GM23338 (cell line): ENCODE measurements at regions not wholly inside any gene's neighbourhood (a gene's known extent, or its start where the extent isn't known, plus 50 kb on each side); places are given as distances from the start of the nearest gene placed in this dataset.
A peak's percentile ranks its signal among the peaks of the same experiment; 100 is the strongest.

Experiments used
- ATAC-seq: fragments of 200-7000 bp; cut with Tn5 transposase; 3 replicates; pipeline ENCODE4 v1.9.1; 2020
- DNase-seq: peaks from one replicate; pipeline ENCODE4 v3.0.0-alpha.2; 2015; ENCODE audit warnings: low spot score
- H2AFZ ChIP-seq: fragments of 200-600 bp; sonication (generic); 2 replicates; pipeline ENCODE4 v1.8.0; 2016; ENCODE audit warnings: antibody characterized with exemption, mild to moderate bottlenecking, moderate library complexity
- H3F3A ChIP-seq: fragments of 200-600 bp; sonication (generic); replicated peaks from 2 replicates; pipeline ENCODE4 v1.8.0; 2017; ENCODE audit warnings: antibody characterized with exemption, mixed run types, low read depth
- H3K27ac ChIP-seq: fragments of 200-600 bp; sonication (generic); 2 replicates; pipeline ENCODE4 v1.6.1; 2016; ENCODE audit warnings: low read depth
- H3K27me3 ChIP-seq: fragments of 200-600 bp; sonication (generic); 2 replicates; pipeline ENCODE4 v1.8.0; 2016; ENCODE audit warnings: mild to moderate bottlenecking, mixed run types, moderate library complexity; ENCODE audit not compliant: insufficient read depth
- H3K36me3 ChIP-seq: fragments of 200-600 bp; sonication (generic); 2 replicates; pipeline ENCODE4 v1.8.0; 2016; ENCODE audit warnings: mild to moderate bottlenecking; ENCODE audit not compliant: insufficient read depth
- H3K4me1 ChIP-seq: fragments of 200-600 bp; sonication (generic); 2 replicates; pipeline ENCODE4 v1.8.0; 2016; ENCODE audit warnings: mild to moderate bottlenecking, moderate library complexity; ENCODE audit not compliant: insufficient read depth
- H3K4me2 ChIP-seq: fragments of 200-600 bp; sonication (generic); 2 replicates; pipeline ENCODE4 v1.7.1; 2017; ENCODE audit warnings: mixed run types
- H3K4me3 ChIP-seq: fragments of 200-600 bp; sonication (generic); 2 replicates; pipeline ENCODE4 v1.6.1; 2016; ENCODE audit warnings: mixed run types
- H3K79me2 ChIP-seq: fragments of 200-600 bp; sonication (generic); replicated peaks from 2 replicates; pipeline ENCODE4 v1.8.0; 2017; ENCODE audit warnings: mild to moderate bottlenecking; ENCODE audit not compliant: insufficient read depth
- H3K9me2 ChIP-seq: fragments of 200-600 bp; sonication (generic); 2 replicates; pipeline ENCODE4 v1.8.0; 2017; ENCODE audit not compliant: insufficient read depth
- H4K20me1 ChIP-seq: fragments of 200-600 bp; sonication (generic); replicated peaks from 2 replicates; pipeline ENCODE4 v1.8.0; 2017; ENCODE audit warnings: mild to moderate bottlenecking; ENCODE audit not compliant: insufficient read depth
- H3K27ac Mint-ChIP-seq: 2 replicates; pipeline ENCODE4 v1.8.0; 2020; ENCODE audit warnings: inconsistent platforms, mild to moderate bottlenecking, moderate library complexity, mixed read lengths
- H3K27me3 Mint-ChIP-seq: 3 replicates; pipeline ENCODE4 v1.8.0; 2022; ENCODE audit warnings: low read depth, mild to moderate bottlenecking, moderate library complexity, mixed read lengths, inconsistent platforms; ENCODE audit not compliant: insufficient read depth, poor library complexity
- H3K36me3 Mint-ChIP-seq: 3 replicates; pipeline ENCODE4 v1.8.0; 2021; ENCODE audit warnings: low read depth, mild to moderate bottlenecking, inconsistent platforms, moderate library complexity, mixed read lengths
- H3K4me1 Mint-ChIP-seq: 3 replicates; pipeline ENCODE4 v1.8.0; 2020; ENCODE audit warnings: mild to moderate bottlenecking, inconsistent platforms, mixed read lengths
- H3K4me3 Mint-ChIP-seq: 3 replicates; pipeline ENCODE4 v1.8.0; 2021; ENCODE audit warnings: moderate library complexity, mild to moderate bottlenecking, inconsistent platforms, mixed read lengths
- H3K9me3 Mint-ChIP-seq: 3 replicates; pipeline ENCODE4 v1.8.0; 2020; ENCODE audit warnings: moderate library complexity, mild to moderate bottlenecking, inconsistent platforms, mixed read lengths
- CREB1 ChIP-seq: fragments of 250-450 bp; sonication (Bioruptor Pico); IDR thresholded peaks from 2 replicates; pipeline ENCODE4 v1.5.0; 2020; ENCODE audit warnings: low read depth, mild to moderate bottlenecking, moderate library complexity
- CTCF ChIP-seq, 2 experiments: fragments of 200-600 bp in 1 of 2; sonication (generic) in 1 of 2; conservative IDR thresholded peaks; 2 replicates each; pipeline versions ENCODE4 v1.5.1 to v1.6.1; 2016 to 2017; ENCODE audit warnings: antibody characterized with exemption in 2 of 2, low read depth in 2 of 2, mild to moderate bottlenecking in 2 of 2, moderate library complexity in 1 of 2
- EZH2phosphoT487 ChIP-seq: fragments of 200-600 bp; sonication (generic); IDR thresholded peaks from one replicate; pipeline ENCODE4 v1.8.1; 2018; ENCODE audit warnings: antibody characterized with exemption; ENCODE audit not compliant: unreplicated experiment
- JUNB ChIP-seq: IDR thresholded peaks from one replicate; pipeline ENCODE4 v1.6.1; 2016; ENCODE audit warnings: antibody characterized with exemption; ENCODE audit not compliant: unreplicated experiment
- NANOG ChIP-seq: IDR thresholded peaks from 2 replicates; pipeline ENCODE4 v1.6.1; 2016; ENCODE audit warnings: antibody characterized with exemption, borderline replicate concordance
- POLR2AphosphoS5 ChIP-seq: IDR thresholded peaks from 2 replicates; pipeline ENCODE4 v1.6.1; 2016; ENCODE audit warnings: antibody characterized with exemption, low read depth
- ZNF114 ChIP-seq: fragments of 250-450 bp; sonication (Bioruptor Pico); IDR thresholded peaks from 2 replicates; pipeline ENCODE4 v1.5.0; 2020; ENCODE audit warnings: mild to moderate bottlenecking, moderate library complexity
- TF ChIP-seq, protein P1 (sequence below): IDR thresholded peaks from one replicate; pipeline ENCODE4 v1.6.1; 2018; ENCODE audit warnings: antibody characterized with exemption; ENCODE audit not compliant: unreplicated experiment

- H3K36me3 Mint-ChIP-seq: peaks cover 8% of the 10 kb centered on the region
- Histone ChIP-seq H3K4me1 (peaks cover 36% of the 10 kb centered on the region), H4K20me1 (no peaks in the 10 kb centered on the region), H2AFZ (no peak overlapping the region), H3K4me2 (no peak overlapping the region), H3K27ac (no peak overlapping the region), H3K36me3 (no peaks in the 10 kb centered on the region), H3K27me3 (no peaks in the 10 kb centered on the region; the same call in 1 of the 2 replicates), H3K4me3 (no peak overlapping the region), H3K79me2 (no peaks in the 10 kb centered on the region), H3K9me2 (peaks cover 9% of the 10 kb centered on the region), H3F3A (peaks cover 12% of the 10 kb centered on the region)
- H3K9me3 Mint-ChIP-seq: peaks cover 4% of the 10 kb centered on the region; the same call in 2 of the 3 replicates
- no peak for TF ChIP-seq CREB1 (CRISPR knock-in tag)
- peak; percentile 81 to 93 for TF ChIP-seq CTCF (conservative IDR thresholded peaks at IDR 0.05; ENCODE audit: low read depth in 2 of 2)
- no peak for TF ChIP-seq ZNF114
- H3K4me1 Mint-ChIP-seq: peaks cover 36% of the 10 kb centered on the region
- H3K27me3 Mint-ChIP-seq: peaks cover 13% of the 10 kb centered on the region
- ATAC-seq (no peak), DNase-seq (peak; percentile 90)
- H3K4me3 Mint-ChIP-seq: no peak overlapping the region
- H3K27ac Mint-ChIP-seq: no peak overlapping the region
These were observed 510.3 kb downstream of the RNF144A start for GRCh38 chr2:7427293-7428060.

GRCh38 chr2:7428454-7429204, 511.4 kb downstream of the RNF144A start:
- ATAC-seq (no peak), DNase-seq (no peak)
- Histone ChIP-seq H3K4me1 (peaks cover 36% of the 10 kb centered on the region), H3K9me2 (peaks cover 12% of the 10 kb centered on the region), H3K36me3 (peaks cover 7% of the 10 kb centered on the region; the same call in 1 of the 2 replicates), H3F3A (peaks cover 13% of the 10 kb centered on the region), H3K27me3 (no peaks in the 10 kb centered on the region; the same call in 1 of the 2 replicates), H3K4me3 (no peak overlapping the region), H3K4me2 (no peak overlapping the region), H3K79me2 (no peaks in the 10 kb centered on the region), H3K27ac (no peak overlapping the region), H2AFZ (no peak overlapping the region), H4K20me1 (no peaks in the 10 kb centered on the region)
- Mint-ChIP-seq H3K9me3 (peaks cover 16% of the 10 kb centered on the region), H3K27me3 (peaks cover 16% of the 10 kb centered on the region), H3K4me3 (no peak overlapping the region), H3K4me1 (peaks cover 37% of the 10 kb centered on the region), H3K36me3 (peaks cover 18% of the 10 kb centered on the region), H3K27ac (no peak overlapping the region; the same call in 1 of the 2 replicates)
- TF ChIP-seq, protein P1, sequence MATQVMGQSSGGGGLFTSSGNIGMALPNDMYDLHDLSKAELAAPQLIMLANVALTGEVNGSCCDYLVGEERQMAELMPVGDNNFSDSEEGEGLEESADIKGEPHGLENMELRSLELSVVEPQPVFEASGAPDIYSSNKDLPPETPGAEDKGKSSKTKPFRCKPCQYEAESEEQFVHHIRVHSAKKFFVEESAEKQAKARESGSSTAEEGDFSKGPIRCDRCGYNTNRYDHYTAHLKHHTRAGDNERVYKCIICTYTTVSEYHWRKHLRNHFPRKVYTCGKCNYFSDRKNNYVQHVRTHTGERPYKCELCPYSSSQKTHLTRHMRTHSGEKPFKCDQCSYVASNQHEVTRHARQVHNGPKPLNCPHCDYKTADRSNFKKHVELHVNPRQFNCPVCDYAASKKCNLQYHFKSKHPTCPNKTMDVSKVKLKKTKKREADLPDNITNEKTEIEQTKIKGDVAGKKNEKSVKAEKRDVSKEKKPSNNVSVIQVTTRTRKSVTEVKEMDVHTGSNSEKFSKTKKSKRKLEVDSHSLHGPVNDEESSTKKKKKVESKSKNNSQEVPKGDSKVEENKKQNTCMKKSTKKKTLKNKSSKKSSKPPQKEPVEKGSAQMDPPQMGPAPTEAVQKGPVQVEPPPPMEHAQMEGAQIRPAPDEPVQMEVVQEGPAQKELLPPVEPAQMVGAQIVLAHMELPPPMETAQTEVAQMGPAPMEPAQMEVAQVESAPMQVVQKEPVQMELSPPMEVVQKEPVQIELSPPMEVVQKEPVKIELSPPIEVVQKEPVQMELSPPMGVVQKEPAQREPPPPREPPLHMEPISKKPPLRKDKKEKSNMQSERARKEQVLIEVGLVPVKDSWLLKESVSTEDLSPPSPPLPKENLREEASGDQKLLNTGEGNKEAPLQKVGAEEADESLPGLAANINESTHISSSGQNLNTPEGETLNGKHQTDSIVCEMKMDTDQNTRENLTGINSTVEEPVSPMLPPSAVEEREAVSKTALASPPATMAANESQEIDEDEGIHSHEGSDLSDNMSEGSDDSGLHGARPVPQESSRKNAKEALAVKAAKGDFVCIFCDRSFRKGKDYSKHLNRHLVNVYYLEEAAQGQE: no peak
- TF ChIP-seq EZH2phosphoT487 (no peak), POLR2AphosphoS5 (no peak), JUNB (no peak), NANOG (no peak)
